ENCODE measurements at regions not wholly inside any gene's neighbourhood (a gene's known extent, or its start where the extent isn't known, plus 50 kb on each side); places are given as distances from the start of the nearest gene placed in this dataset.
"Not testable (repeated sequence)": the region's sequence is repeated elsewhere in the genome, so short reads cannot be mapped to it uniquely, and the experiment has no call there.

DNA sequence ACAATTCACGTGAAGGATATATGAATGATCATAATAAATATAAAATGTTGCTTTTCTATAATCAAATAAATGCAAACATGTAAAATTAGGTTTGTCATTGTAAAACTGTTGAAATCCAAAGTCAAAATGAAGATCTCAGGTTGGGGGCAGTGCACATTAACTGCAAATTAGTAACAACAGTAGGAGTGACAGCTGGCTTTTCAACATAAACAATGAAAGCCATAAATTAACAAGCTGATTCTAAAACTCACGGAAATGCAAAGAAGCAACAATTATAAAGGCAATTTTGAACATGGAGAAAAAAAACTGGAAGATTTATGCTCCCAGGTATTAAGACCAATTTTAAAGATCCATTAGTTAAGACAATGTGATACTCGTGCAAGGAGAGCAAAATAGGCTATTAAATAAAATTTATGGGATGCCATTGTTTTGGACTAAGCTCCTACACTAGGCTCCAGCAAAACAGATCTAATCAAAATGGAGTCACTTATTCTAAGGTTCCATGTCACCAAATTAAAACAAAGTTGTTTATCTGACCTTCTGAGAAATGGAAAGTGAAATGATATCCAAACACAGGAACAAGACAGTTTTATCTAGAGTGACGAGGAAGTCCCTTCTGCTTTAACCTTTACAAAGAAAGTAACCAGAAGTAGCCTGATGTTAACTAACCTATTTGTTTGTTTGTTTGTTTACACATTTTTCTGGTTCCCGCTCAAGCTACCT lies 770.8 kb downstream of the EPHA7 start:
- intact Hi-C loops (cut with DNase I) = no loop called here
- TF ChIP-seq POLR2AphosphoS5 (IDR thresholded peaks at IDR 0.05; ENCODE audit: insufficient read depth in 1 of 2, low read depth in 1 of 2) (no peak), POLR2A (IDR thresholded peaks at IDR 0.05) (no peak)
- TF ChIP-seq, protein P1, sequence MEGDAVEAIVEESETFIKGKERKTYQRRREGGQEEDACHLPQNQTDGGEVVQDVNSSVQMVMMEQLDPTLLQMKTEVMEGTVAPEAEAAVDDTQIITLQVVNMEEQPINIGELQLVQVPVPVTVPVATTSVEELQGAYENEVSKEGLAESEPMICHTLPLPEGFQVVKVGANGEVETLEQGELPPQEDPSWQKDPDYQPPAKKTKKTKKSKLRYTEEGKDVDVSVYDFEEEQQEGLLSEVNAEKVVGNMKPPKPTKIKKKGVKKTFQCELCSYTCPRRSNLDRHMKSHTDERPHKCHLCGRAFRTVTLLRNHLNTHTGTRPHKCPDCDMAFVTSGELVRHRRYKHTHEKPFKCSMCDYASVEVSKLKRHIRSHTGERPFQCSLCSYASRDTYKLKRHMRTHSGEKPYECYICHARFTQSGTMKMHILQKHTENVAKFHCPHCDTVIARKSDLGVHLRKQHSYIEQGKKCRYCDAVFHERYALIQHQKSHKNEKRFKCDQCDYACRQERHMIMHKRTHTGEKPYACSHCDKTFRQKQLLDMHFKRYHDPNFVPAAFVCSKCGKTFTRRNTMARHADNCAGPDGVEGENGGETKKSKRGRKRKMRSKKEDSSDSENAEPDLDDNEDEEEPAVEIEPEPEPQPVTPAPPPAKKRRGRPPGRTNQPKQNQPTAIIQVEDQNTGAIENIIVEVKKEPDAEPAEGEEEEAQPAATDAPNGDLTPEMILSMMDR (IDR thresholded peaks at IDR 0.05) = no peak

DNA sequence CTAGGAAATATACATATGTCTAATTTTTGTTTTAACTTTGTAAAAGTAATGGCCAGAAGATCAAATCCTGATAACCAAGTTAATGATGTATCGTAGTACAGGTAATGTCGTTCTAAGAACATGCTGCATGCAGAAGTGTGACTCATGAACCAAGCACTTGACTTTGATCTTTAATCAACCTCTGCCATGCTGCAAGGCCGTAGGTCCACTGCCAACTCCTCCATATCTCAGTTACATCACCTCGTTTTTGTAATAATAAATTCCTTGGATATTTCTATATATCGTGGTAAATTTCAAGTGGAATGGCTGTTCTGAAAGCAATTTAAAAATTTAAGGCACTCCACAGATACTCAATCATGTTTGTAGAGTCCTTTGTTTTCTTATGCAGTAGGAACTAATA lies 771.7 kb downstream of the EPHA7 start:
- TF ChIP-seq POLR2AphosphoS5 (IDR thresholded peaks at IDR 0.05; ENCODE audit: insufficient read depth in 1 of 2, low read depth in 1 of 2) (no peak), POLR2A (IDR thresholded peaks at IDR 0.05) (no peak)
- TF ChIP-seq, protein P1 (IDR thresholded peaks at IDR 0.05) = no peak
- no peaks in the 10 kb centered on the region for H3K27me3 ChIP-seq
- no peak for DNase-seq (ENCODE audit: extremely low spot score in 2 of 2)
- no peak overlapping the region for H3K27ac ChIP-seq
- H3K4me1 ChIP-seq = no peaks in the 10 kb centered on the region
- H3K36me3 ChIP-seq = no peaks in the 10 kb centered on the region
- H3K9me3 ChIP-seq = no peaks in the 10 kb centered on the region
- no peak overlapping the region for H3K4me3 ChIP-seq
- intact Hi-C loops (cut with DNase I) = no loop called here

More for the DNA sequence above, 770.8 kb downstream of the EPHA7 start:
- no peaks in the 10 kb centered on the region for H3K4me1 ChIP-seq
- no peaks in the 10 kb centered on the region for H3K27me3 ChIP-seq
- H3K4me3 ChIP-seq = no peak overlapping the region
- no peak overlapping the region for H3K27ac ChIP-seq
- H3K9me3 ChIP-seq = no peaks in the 10 kb centered on the region
- DNase-seq (ENCODE audit: extremely low spot score in 2 of 2) = no peak
- H3K36me3 ChIP-seq = no peaks in the 10 kb centered on the region

DNA sequence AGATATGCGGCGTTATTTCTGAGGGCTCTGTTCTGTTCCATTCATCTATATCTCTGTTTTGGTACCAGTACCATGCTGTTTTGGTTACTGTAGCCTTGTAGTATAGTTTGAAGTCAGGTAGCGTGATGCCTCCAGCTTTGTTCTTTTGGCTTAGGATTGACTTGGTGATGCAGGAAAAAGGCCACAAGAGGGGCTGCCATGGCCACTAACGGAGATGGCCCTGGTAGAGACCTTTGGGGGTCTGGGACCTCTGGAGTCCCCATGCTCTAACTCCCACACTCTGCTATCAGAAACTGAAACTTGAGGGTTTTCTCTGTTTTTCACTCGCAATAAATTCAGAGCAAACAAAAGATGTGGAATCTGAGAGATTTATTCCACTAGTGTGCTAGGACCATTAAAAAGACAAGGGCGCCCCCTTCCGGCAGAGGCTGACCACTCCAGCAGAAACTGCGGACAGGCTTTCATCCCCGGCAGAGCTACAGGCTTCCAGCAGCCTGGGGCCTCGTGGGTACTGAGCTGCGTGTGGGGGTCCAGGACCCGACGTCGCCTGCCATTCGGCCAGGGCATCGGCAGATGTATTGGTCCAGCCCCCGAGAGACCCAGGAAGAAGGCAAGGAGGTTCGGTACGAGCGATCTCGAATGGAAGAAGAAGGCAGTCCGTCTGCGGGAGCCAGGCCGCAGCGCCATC lies 775.1 kb downstream of the EPHA7 start:
- H3K9me3 ChIP-seq; H3K27ac ChIP-seq; H3K4me3 ChIP-seq; H3K4me1 ChIP-seq; H3K27me3 ChIP-seq; DNase-seq (ENCODE audit: extremely low spot score in 2 of 2); H3K36me3 ChIP-seq; intact Hi-C loops (cut with DNase I): not testable (repeated sequence)

DNA sequence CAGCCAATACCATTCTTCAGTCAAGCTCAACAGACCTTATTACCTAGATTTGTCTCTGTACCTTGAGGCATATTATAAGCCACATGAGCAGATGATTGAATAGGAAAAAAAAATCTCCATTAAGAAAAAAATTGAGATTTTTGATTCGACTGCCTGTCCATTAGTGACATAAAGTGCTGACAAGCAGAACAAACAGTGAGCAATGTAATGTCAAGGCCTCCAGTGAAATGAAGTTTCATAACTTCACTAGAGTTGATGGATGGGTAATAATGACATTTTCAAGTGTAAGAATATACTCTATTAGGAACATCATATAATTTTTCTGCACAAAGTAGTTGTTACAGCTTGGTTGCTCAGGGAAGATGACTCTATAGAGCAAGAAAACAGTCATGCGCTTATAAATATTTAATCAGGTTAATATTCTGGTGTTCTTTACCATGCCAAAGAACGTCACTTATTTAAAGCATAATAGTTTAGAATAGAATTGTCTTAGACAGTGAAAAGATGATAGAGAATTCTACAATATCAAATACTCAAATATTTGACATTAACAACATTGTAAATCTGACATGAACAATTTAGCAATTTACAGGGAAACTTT lies 783.7 kb downstream of the EPHA7 start:
- no peaks in the 10 kb centered on the region for H3K36me3 ChIP-seq
- no peak for DNase-seq (ENCODE audit: extremely low spot score in 2 of 2)
- intact Hi-C loops (cut with DNase I) = no loop called here
- TF ChIP-seq, protein P1 (IDR thresholded peaks at IDR 0.05) = no peak
- TF ChIP-seq POLR2A (IDR thresholded peaks at IDR 0.05) (no peak), POLR2AphosphoS5 (IDR thresholded peaks at IDR 0.05; ENCODE audit: insufficient read depth in 1 of 2, low read depth in 1 of 2) (no peak)
- H3K4me3 ChIP-seq = no peak overlapping the region
- no peaks in the 10 kb centered on the region for H3K4me1 ChIP-seq
- no peak overlapping the region for H3K27ac ChIP-seq
- no peaks in the 10 kb centered on the region for H3K9me3 ChIP-seq
- no peaks in the 10 kb centered on the region for H3K27me3 ChIP-seq

DNA sequence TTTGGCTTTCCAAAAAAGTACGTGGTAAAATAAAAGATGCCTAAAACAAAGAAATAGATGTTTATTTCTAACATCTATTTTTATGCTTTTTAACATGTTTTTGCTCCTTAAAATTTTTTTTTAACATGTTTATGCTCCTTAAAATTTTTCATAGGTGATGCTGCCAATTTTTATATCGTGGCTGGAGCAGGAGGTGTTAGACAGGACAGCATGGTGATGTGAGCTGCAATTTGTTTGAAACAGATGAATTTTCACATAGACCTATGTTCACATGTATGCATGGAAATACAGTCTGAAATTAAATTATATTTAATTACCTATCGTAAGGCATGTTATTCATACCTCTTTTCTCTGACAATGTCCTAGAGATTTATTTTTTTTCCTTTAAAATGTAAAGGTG lies 784.8 kb downstream of the EPHA7 start:
- intact Hi-C loops (cut with DNase I) = no loop called here
- no peak for TF ChIP-seq POLR2AphosphoS5 (IDR thresholded peaks at IDR 0.05; ENCODE audit: insufficient read depth in 1 of 2, low read depth in 1 of 2)
- Histone ChIP-seq H3K4me3 (no peak overlapping the region), H3K36me3 (no peaks in the 10 kb centered on the region), H3K9me3 (no peaks in the 10 kb centered on the region), H3K27ac (no peak overlapping the region), H3K4me1 (no peaks in the 10 kb centered on the region), H3K27me3 (no peaks in the 10 kb centered on the region)
- DNase-seq (ENCODE audit: extremely low spot score in 2 of 2) = no peak

DNA sequence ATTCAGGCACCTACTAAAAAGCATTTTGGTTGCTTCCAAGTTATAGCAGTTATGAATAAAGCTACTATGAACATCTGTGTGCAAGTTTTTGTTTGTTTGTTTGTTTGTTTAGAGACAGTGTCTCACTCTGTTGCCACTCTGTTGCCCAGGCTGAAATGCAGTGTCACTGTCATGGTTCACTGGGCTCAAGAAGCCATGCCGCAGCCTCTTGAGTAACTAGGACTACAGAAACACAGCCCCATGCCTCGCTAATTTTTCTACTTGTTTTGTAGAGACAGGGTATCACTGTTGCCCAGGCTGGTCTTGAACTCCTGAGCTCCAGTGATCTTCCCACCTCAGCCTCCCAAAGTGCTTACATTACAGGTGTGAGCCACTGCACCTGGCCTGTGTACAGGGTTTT lies 795.9 kb downstream of the EPHA7 start:
- no peak for TF ChIP-seq POLR2AphosphoS5 (IDR thresholded peaks at IDR 0.05; ENCODE audit: insufficient read depth in 1 of 2, low read depth in 1 of 2)
- TF ChIP-seq, protein P1 (IDR thresholded peaks at IDR 0.05) = no peak
- no peak for TF ChIP-seq POLR2A (IDR thresholded peaks at IDR 0.05)
- Histone ChIP-seq H3K4me3 (no peak overlapping the region), H3K27me3 (no peaks in the 10 kb centered on the region), H3K27ac (no peak overlapping the region), H3K36me3 (no peaks in the 10 kb centered on the region), H3K4me1 (no peaks in the 10 kb centered on the region), H3K9me3 (no peaks in the 10 kb centered on the region)
- intact Hi-C loops (cut with DNase I) = no loop called here
- DNase-seq (ENCODE audit: extremely low spot score in 2 of 2) = no peak
